ENCODE measurements at regions not wholly inside any gene's neighbourhood (a gene's known extent, or its start where the extent isn't known, plus 50 kb on each side); places are given as distances from the start of the nearest gene placed in this dataset.

DNA sequence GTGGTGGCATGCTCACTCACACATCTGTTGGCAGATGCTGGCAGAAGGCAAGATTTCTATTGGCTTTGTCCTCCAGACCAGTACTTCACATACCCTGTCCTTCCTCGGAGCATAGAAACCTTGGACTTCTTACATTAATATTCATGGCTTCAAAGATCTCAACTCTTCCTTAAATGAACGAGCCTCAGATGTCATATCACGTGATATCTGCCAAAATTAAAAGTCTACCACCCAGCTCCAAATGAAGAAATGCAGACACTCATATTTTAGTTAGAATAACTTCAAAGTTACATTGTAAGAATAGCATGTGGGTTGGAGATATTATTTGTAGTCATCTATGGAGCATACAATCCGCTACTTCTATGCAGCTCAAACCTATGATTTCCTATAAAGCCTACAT lies 1994.9 kb downstream of the NCAM2 start:
- no peaks in the 10 kb centered on the region for H4K20me1 ChIP-seq (ENCODE audit: insufficient read depth)
- TF ChIP-seq FOXM1 (IDR thresholded peaks at IDR 0.05; ENCODE audit: low read depth) (no peak), FOSL2 (IDR thresholded peaks at IDR 0.05; ENCODE audit: borderline replicate concordance, low read depth) (no peak), RXRA (IDR thresholded peaks at IDR 0.05; ENCODE audit: borderline replicate concordance, low read depth) (no peak), TCF12 (IDR thresholded peaks at IDR 0.05) (no peak), SIN3A (IDR thresholded peaks at IDR 0.05; ENCODE audit: borderline replicate concordance, low read depth, low read length) (no peak), PBX3 (IDR thresholded peaks at IDR 0.05) (no peak), JUND (IDR thresholded peaks at IDR 0.05) (no peak), TAF1 (IDR thresholded peaks at IDR 0.05; ENCODE audit: borderline replicate concordance, low read depth, low read length) (no peak), YY1 (IDR thresholded peaks at IDR 0.05; ENCODE audit: low read depth) (no peak), POLR2AphosphoS5 (IDR thresholded peaks at IDR 0.05; ENCODE audit: low read depth, low read length) (no peak), MXI1 (IDR thresholded peaks at IDR 0.05; ENCODE audit: low read depth, low read length) (no peak), GATA2 (CRISPR knock-in tag; IDR thresholded peaks at IDR 0.05) (no peak), TEAD4 (IDR thresholded peaks at IDR 0.05; ENCODE audit: borderline replicate concordance, insufficient read depth) (no peak)
- TF ChIP-seq, protein P1, sequence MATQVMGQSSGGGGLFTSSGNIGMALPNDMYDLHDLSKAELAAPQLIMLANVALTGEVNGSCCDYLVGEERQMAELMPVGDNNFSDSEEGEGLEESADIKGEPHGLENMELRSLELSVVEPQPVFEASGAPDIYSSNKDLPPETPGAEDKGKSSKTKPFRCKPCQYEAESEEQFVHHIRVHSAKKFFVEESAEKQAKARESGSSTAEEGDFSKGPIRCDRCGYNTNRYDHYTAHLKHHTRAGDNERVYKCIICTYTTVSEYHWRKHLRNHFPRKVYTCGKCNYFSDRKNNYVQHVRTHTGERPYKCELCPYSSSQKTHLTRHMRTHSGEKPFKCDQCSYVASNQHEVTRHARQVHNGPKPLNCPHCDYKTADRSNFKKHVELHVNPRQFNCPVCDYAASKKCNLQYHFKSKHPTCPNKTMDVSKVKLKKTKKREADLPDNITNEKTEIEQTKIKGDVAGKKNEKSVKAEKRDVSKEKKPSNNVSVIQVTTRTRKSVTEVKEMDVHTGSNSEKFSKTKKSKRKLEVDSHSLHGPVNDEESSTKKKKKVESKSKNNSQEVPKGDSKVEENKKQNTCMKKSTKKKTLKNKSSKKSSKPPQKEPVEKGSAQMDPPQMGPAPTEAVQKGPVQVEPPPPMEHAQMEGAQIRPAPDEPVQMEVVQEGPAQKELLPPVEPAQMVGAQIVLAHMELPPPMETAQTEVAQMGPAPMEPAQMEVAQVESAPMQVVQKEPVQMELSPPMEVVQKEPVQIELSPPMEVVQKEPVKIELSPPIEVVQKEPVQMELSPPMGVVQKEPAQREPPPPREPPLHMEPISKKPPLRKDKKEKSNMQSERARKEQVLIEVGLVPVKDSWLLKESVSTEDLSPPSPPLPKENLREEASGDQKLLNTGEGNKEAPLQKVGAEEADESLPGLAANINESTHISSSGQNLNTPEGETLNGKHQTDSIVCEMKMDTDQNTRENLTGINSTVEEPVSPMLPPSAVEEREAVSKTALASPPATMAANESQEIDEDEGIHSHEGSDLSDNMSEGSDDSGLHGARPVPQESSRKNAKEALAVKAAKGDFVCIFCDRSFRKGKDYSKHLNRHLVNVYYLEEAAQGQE (IDR thresholded peaks at IDR 0.05; ENCODE audit: low read depth, low read length): no peak
- TF ChIP-seq, protein P2, sequence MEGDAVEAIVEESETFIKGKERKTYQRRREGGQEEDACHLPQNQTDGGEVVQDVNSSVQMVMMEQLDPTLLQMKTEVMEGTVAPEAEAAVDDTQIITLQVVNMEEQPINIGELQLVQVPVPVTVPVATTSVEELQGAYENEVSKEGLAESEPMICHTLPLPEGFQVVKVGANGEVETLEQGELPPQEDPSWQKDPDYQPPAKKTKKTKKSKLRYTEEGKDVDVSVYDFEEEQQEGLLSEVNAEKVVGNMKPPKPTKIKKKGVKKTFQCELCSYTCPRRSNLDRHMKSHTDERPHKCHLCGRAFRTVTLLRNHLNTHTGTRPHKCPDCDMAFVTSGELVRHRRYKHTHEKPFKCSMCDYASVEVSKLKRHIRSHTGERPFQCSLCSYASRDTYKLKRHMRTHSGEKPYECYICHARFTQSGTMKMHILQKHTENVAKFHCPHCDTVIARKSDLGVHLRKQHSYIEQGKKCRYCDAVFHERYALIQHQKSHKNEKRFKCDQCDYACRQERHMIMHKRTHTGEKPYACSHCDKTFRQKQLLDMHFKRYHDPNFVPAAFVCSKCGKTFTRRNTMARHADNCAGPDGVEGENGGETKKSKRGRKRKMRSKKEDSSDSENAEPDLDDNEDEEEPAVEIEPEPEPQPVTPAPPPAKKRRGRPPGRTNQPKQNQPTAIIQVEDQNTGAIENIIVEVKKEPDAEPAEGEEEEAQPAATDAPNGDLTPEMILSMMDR (IDR thresholded peaks at IDR 0.05): no peak
- no peak overlapping the region for H2AFZ ChIP-seq (ENCODE audit: low read depth)
- H3F3A ChIP-seq (replicated peaks; ENCODE audit: insufficient read depth): no peaks in the 10 kb centered on the region
- POLR2A ChIA-PET: no interaction called here
- no peaks in the 10 kb centered on the region for H3K79me2 ChIP-seq (ENCODE audit: insufficient read depth)
- H3K4me2 ChIP-seq: no peak overlapping the region
- no peaks in the 10 kb centered on the region for H3K9me2 ChIP-seq
- H3K4me1 ChIP-seq (ENCODE audit: control insufficient read depth in 1 of 2, insufficient read depth in 2 of 2, low read depth in 1 of 2, low read length in 1 of 2): no peaks in the 10 kb centered on the region
- no peaks in the 10 kb centered on the region for H3K27me3 ChIP-seq (ENCODE audit: insufficient read depth)
- CTCF ChIA-PET: no interaction called here
- H3K9ac ChIP-seq: no peak overlapping the region
- no peak overlapping the region for H3K27ac ChIP-seq (ENCODE audit: low read depth in 2 of 2, low read length in 1 of 2)
- no peaks in the 10 kb centered on the region for H3K36me3 ChIP-seq (replicated peaks in 1 of 2; ENCODE audit: control insufficient read depth in 1 of 2, insufficient read depth in 2 of 2, low read length in 1 of 2)
- no peak for DNase-seq
- WGBS (ENCODE audit: low lambda C conversion rate): 28% methylated on average over 4 of the region's 4 CpGs
- H3K4me3 ChIP-seq (ENCODE audit: low read depth in 2 of 2, low read length in 1 of 2): no peak overlapping the region
- no peaks in the 10 kb centered on the region for H3K9me3 ChIP-seq

Data from SK-N-SH (cell line).